22Rv1 (cell line): ENCODE measurements at regions not wholly inside any gene's neighbourhood (a gene's known extent, or its start where the extent isn't known, plus 50 kb on each side); places are given as distances from the start of the nearest gene placed in this dataset.

Experiments used
- CTCF ChIP-seq: fragments of 450-650 bp; IDR thresholded peaks from 2 replicates; pipeline ENCODE4 v1.5.1; 2017; ENCODE audit warnings: mild to moderate bottlenecking
- ZFX ChIP-seq: fragments of 450-650 bp; IDR thresholded peaks from 2 replicates; pipeline ENCODE4 v1.6.1; 2017; ENCODE audit warnings: antibody characterized with exemption, borderline replicate concordance

GRCh38 chr6:126134491-126134890, 148.2 kb downstream of the TRMT11 start:
- TF ChIP-seq CTCF (no peak), ZFX (no peak)
